DOHH2 (cell line): ENCODE measurements at regions not wholly inside any gene's neighbourhood (a gene's known extent, or its start where the extent isn't known, plus 50 kb on each side); places are given as distances from the start of the nearest gene placed in this dataset.

Experiments
- H3F3A ChIP-seq: fragments of 200-600 bp; sonication (generic), shearing (Covaris generic); 2 replicates; pipeline ENCODE4 v1.6.0; 2016; ENCODE audit warnings: antibody characterized with exemption, mild to moderate bottlenecking; ENCODE audit not compliant: control insufficient read depth, insufficient read depth
- H3K27ac ChIP-seq: fragments of 200-600 bp; sonication (generic); 2 replicates; pipeline ENCODE4 v1.5.1; 2014; ENCODE audit warnings: low read depth, mild to moderate bottlenecking, low read length, moderate library complexity
- H3K27me3 ChIP-seq: fragments of 200-600 bp; sonication (generic); 2 replicates; pipeline ENCODE4 v1.6.1; 2014; ENCODE audit warnings: mild to moderate bottlenecking, low read length, mixed read lengths; ENCODE audit not compliant: control insufficient read depth
- H3K36me3 ChIP-seq: fragments of 200-600 bp; sonication (generic); 2 replicates; pipeline ENCODE4 v1.6.1; 2014; ENCODE audit warnings: mild to moderate bottlenecking, low read length, moderate library complexity, mixed read lengths; ENCODE audit not compliant: control insufficient read depth
- H3K4me1 ChIP-seq: fragments of 200-600 bp; sonication (generic); 2 replicates; pipeline ENCODE4 v1.6.1; 2014; ENCODE audit warnings: mild to moderate bottlenecking, low read length, mixed read lengths; ENCODE audit not compliant: control insufficient read depth
- H3K4me2 ChIP-seq: fragments of 200-600 bp; sonication (generic); 2 replicates; pipeline ENCODE4 v1.6.0; 2014; ENCODE audit warnings: mild to moderate bottlenecking, low read length, moderate library complexity
- H3K4me3 ChIP-seq: fragments of 200-600 bp; sonication (generic); 2 replicates; pipeline ENCODE4 v1.5.1; 2014; ENCODE audit warnings: mild to moderate bottlenecking, low read length, mixed read lengths
- H3K79me2 ChIP-seq: fragments of 200-600 bp; sonication (generic); 2 replicates; pipeline ENCODE4 v1.6.1; 2014; ENCODE audit warnings: mild to moderate bottlenecking, low read length, mixed read lengths; ENCODE audit not compliant: control insufficient read depth
- H3K9me2 ChIP-seq: fragments of 200-600 bp; sonication (generic); replicated peaks from 2 replicates; pipeline ENCODE4 v1.6.1; 2014; ENCODE audit warnings: mild to moderate bottlenecking, low read length, mixed read lengths; ENCODE audit not compliant: control insufficient read depth
- H3K9me3 ChIP-seq: fragments of 200-600 bp; sonication (generic); 2 replicates; pipeline ENCODE4 v1.6.1; 2014; ENCODE audit warnings: antibody characterized with exemption, low read length, mixed read lengths; ENCODE audit not compliant: control insufficient read depth, insufficient read depth
- H4K20me1 ChIP-seq: fragments of 200-600 bp; sonication (generic); 2 replicates; pipeline ENCODE4 v1.6.0; 2014; ENCODE audit warnings: low read depth, mild to moderate bottlenecking, antibody characterized with exemption, low read length, moderate library complexity; ENCODE audit not compliant: control insufficient read depth, insufficient read depth
- CTCF ChIP-seq: fragments of 200-600 bp; sonication (generic); IDR thresholded peaks from one replicate; pipeline ENCODE4 v1.5.1; 2014; ENCODE audit warnings: antibody characterized with exemption, mild to moderate bottlenecking, low read depth, low read length; ENCODE audit not compliant: poor library complexity, severe bottlenecking
- EZH2phosphoT487 ChIP-seq: fragments of 200-600 bp; sonication (generic); IDR thresholded peaks from 2 replicates; pipeline ENCODE4 v1.6.1; 2017; ENCODE audit warnings: borderline replicate concordance, mild to moderate bottlenecking, antibody characterized with exemption, low read length, moderate library complexity, mixed read lengths

GRCh38 chr1:218524526-218524925, 179.4 kb downstream of the TGFB2 start:
- no peaks in the 10 kb centered on the region for H4K20me1 ChIP-seq
- no peak overlapping the region for H3K27ac ChIP-seq
- TF ChIP-seq CTCF (no peak), EZH2phosphoT487 (no peak)
- H3K27me3 ChIP-seq, result no peaks in the 10 kb centered on the region
- no peaks in the 10 kb centered on the region for H3K79me2 ChIP-seq
- H3K4me2 ChIP-seq, result no peak overlapping the region
- H3F3A ChIP-seq, result no peaks in the 10 kb centered on the region
- H3K9me2 ChIP-seq, result no peaks in the 10 kb centered on the region
- H3K36me3 ChIP-seq, result no peaks in the 10 kb centered on the region
- H3K4me3 ChIP-seq, result no peak overlapping the region
- no peaks in the 10 kb centered on the region for H3K4me1 ChIP-seq
- no peaks in the 10 kb centered on the region for H3K9me3 ChIP-seq

- no peak overlapping the region for H3K4me2 ChIP-seq
- no peaks in the 10 kb centered on the region for H4K20me1 ChIP-seq
Observed at GRCh38 chr1:218525031-218525430, 179.9 kb downstream of the TGFB2 start.

GRCh38 chr1:218525451-218526197, 180.5 kb downstream of the TGFB2 start:
- H3K27me3 ChIP-seq, result no peaks in the 10 kb centered on the region
- H3K4me2 ChIP-seq, result no peak overlapping the region
- H3K79me2 ChIP-seq, result no peaks in the 10 kb centered on the region
- TF ChIP-seq CTCF (no peak), EZH2phosphoT487 (no peak)
- no peaks in the 10 kb centered on the region for H4K20me1 ChIP-seq
- no peaks in the 10 kb centered on the region for H3F3A ChIP-seq
- H3K36me3 ChIP-seq, result no peaks in the 10 kb centered on the region
- no peak overlapping the region for H3K27ac ChIP-seq
- H3K4me3 ChIP-seq, result no peak overlapping the region
- no peaks in the 10 kb centered on the region for H3K4me1 ChIP-seq
- H3K9me3 ChIP-seq, result no peaks in the 10 kb centered on the region
- no peaks in the 10 kb centered on the region for H3K9me2 ChIP-seq

More at GRCh38 chr1:218525031-218525430, 179.9 kb downstream of the TGFB2 start:
- H3K27ac ChIP-seq, result no peak overlapping the region
- H3K9me3 ChIP-seq, result no peaks in the 10 kb centered on the region
- H3K4me1 ChIP-seq, result no peaks in the 10 kb centered on the region
- H3K36me3 ChIP-seq, result no peaks in the 10 kb centered on the region
- H3K4me3 ChIP-seq, result no peak overlapping the region
- no peaks in the 10 kb centered on the region for H3K9me2 ChIP-seq
- H3K27me3 ChIP-seq, result no peaks in the 10 kb centered on the region
- H3K79me2 ChIP-seq, result no peaks in the 10 kb centered on the region
- TF ChIP-seq CTCF, result no peak
- TF ChIP-seq EZH2phosphoT487, result no peak
- no peaks in the 10 kb centered on the region for H3F3A ChIP-seq
